B cell (primary cell): ENCODE measurements at regions not wholly inside any gene's neighbourhood (a gene's known extent, or its start where the extent isn't known, plus 50 kb on each side); places are given as distances from the start of the nearest gene placed in this dataset.

Experiments used
- EZH2 ChIP-seq: IDR thresholded peaks from 2 replicates; pipeline ENCODE4 v1.6.1; 2012; ENCODE audit warnings: borderline replicate concordance, low read depth, mild to moderate bottlenecking, moderate library complexity, low read length; ENCODE audit not compliant: insufficient read depth, poor library complexity, severe bottlenecking
- TF ChIP-seq, protein P1 (sequence below): fragments of 200-600 bp; IDR thresholded peaks from one replicate; pipeline ENCODE4 v1.8.0; 2022; ENCODE audit warnings: antibody characterized with exemption, mild to moderate bottlenecking

DNA sequence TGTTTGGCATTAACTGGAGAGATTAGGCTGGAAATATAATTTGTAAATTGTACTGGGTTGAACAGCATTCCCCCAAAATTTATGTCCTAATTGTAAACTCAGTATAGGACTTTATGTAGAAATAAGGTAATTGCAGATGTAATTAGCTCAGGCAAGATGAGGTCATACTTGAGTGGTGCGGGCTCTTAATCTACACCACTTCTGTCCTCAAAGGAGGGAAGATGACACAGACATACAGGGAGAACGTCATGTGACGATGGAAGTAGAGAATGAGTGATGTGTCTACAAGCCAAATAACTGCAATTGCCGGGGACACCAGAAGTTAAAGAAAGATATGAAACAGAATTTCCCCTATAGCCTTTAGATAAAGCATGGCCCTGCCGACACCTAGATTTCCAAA is 1501.1 kb upstream of the PIK3C3 start:
- no peak for TF ChIP-seq EZH2
- TF ChIP-seq, protein P1, sequence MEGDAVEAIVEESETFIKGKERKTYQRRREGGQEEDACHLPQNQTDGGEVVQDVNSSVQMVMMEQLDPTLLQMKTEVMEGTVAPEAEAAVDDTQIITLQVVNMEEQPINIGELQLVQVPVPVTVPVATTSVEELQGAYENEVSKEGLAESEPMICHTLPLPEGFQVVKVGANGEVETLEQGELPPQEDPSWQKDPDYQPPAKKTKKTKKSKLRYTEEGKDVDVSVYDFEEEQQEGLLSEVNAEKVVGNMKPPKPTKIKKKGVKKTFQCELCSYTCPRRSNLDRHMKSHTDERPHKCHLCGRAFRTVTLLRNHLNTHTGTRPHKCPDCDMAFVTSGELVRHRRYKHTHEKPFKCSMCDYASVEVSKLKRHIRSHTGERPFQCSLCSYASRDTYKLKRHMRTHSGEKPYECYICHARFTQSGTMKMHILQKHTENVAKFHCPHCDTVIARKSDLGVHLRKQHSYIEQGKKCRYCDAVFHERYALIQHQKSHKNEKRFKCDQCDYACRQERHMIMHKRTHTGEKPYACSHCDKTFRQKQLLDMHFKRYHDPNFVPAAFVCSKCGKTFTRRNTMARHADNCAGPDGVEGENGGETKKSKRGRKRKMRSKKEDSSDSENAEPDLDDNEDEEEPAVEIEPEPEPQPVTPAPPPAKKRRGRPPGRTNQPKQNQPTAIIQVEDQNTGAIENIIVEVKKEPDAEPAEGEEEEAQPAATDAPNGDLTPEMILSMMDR: no peak
